ENCODE measurements at regions not wholly inside any gene's neighbourhood (a gene's known extent, or its start where the extent isn't known, plus 50 kb on each side); places are given as distances from the start of the nearest gene placed in this dataset.
"Not testable (repeated sequence)": the region's sequence is repeated elsewhere in the genome, so short reads cannot be mapped to it uniquely, and the experiment has no call there.

- DNase-seq: no peak
Observed at GRCh38 chr15:20367093-20367492, 174.5 kb downstream of the GOLGA6L6 start.

GRCh38 chr15:20363591-20363990, 178.0 kb downstream of the GOLGA6L6 start:
- DNase-seq: not testable (repeated sequence)

- DNase-seq: no peak
Observed at GRCh38 chr15:20361091-20361490, 180.5 kb downstream of the GOLGA6L6 start.

GRCh38 chr15:20358779-20359414, 182.7 kb downstream of the GOLGA6L6 start:
- DNase-seq: no peak

- DNase-seq: no peak
Observed at GRCh38 chr15:20358066-20358778, 183.4 kb downstream of the GOLGA6L6 start.

- no peak for DNase-seq
Observed at GRCh38 chr15:20357481-20358065, 184.0 kb downstream of the GOLGA6L6 start.

GRCh38 chr15:20356911-20357480, 184.6 kb downstream of the GOLGA6L6 start:
- no peak for DNase-seq

GRCh38 chr15:20356444-20356910, 185.1 kb downstream of the GOLGA6L6 start:
- no peak for DNase-seq

GRCh38 chr15:20355256-20355868, 186.2 kb downstream of the GOLGA6L6 start:
- no peak for DNase-seq

- not testable (repeated sequence) for DNase-seq
Observed at GRCh38 chr15:20354884-20355223, 186.7 kb downstream of the GOLGA6L6 start.

GRCh38 chr15:20353966-20354883, 187.4 kb downstream of the GOLGA6L6 start:
- no peak for DNase-seq

GRCh38 chr15:20352241-20353200, 189.1 kb downstream of the GOLGA6L6 start:
- no peak for DNase-seq

- DNase-seq: no peak
Observed at GRCh38 chr15:20351448-20351971, 190.1 kb downstream of the GOLGA6L6 start.

- no peak for DNase-seq
Observed at GRCh38 chr15:20349774-20350498, 191.7 kb downstream of the GOLGA6L6 start.

- DNase-seq: no peak
Observed at GRCh38 chr15:20348900-20349773, 192.5 kb downstream of the GOLGA6L6 start.

GRCh38 chr15:20348291-20348899, 193.2 kb downstream of the GOLGA6L6 start:
- DNase-seq: no peak

GRCh38 chr15:20346082-20346805, 195.4 kb downstream of the GOLGA6L6 start:
- DNase-seq: no peak

Measured in muscle of back (tissue), 3 donors.